Neutrophil (primary cell): ENCODE measurements at regions not wholly inside any gene's neighbourhood (a gene's known extent, or its start where the extent isn't known, plus 50 kb on each side); places are given as distances from the start of the nearest gene placed in this dataset.

Experiments
- H3K27ac ChIP-seq: fragments of 200-600 bp; sonication (generic); 2 replicates; pipeline ENCODE4 v1.5.1; 2016; ENCODE audit warnings: mild to moderate bottlenecking, moderate library complexity
- H3K27me3 ChIP-seq: fragments of 200-600 bp; sonication (generic); 2 replicates; pipeline ENCODE4 v1.6.0; 2016; ENCODE audit warnings: mild to moderate bottlenecking
- H3K36me3 ChIP-seq: fragments of 200-600 bp; sonication (generic); 2 replicates; pipeline ENCODE4 v1.5.1; 2017
- H3K4me1 ChIP-seq, 2 experiments: fragments of 200-600 bp in 1 of 2; sonication (generic) in 1 of 2; 1 replicate in 1 of 2; 2 replicates in 1 of 2; pipeline versions ENCODE4 v1.5.1 to v1.6.1; 2013 to 2016; ENCODE audit warnings: low read depth in 1 of 2, low read length in 1 of 2, mild to moderate bottlenecking in 1 of 2, moderate library complexity in 1 of 2; ENCODE audit not compliant: control insufficient read depth in 1 of 2, insufficient read depth in 1 of 2
- H3K4me3 ChIP-seq, 2 experiments: fragments of 200-600 bp in 1 of 2; sonication (generic) in 1 of 2; 1 replicate in 1 of 2; 2 replicates in 1 of 2; pipeline ENCODE4 v1.5.1; 2013 to 2016; ENCODE audit warnings: low read depth in 1 of 2, low read length in 1 of 2, mild to moderate bottlenecking in 1 of 2, moderate library complexity in 1 of 2
- H3K9me3 ChIP-seq: fragments of 200-600 bp; sonication (generic); 2 replicates; pipeline ENCODE4 v1.5.1; 2016
- TF ChIP-seq, protein P1 (sequence below): fragments of 200-600 bp; sonication (generic); IDR thresholded peaks from 2 replicates; pipeline ENCODE4 v1.5.1; 2016; ENCODE audit warnings: antibody characterized with exemption

DNA sequence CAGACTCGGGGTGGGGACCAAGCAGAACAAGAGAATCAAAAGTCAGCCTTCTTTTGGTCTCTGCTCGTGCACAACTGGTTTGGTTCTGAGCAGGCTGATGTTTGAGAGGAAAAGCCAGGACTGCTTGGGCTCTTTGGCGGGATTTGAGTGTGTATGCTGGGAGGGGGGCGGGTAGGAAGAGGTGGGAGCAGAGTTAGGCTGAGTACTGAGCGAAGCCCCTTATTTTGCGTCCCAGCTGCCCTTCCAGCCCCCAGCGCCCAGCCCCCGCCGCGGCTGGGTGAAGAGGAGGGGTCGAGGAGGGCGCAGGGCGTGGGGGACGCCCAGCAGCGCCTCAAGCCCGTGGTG is 153.5 kb upstream of the GOLIM4 start:
- H3K27ac ChIP-seq, result no peak overlapping the region
- H3K27me3 ChIP-seq, result peaks cover 81% of the 10 kb centered on the region
- no peaks in the 10 kb centered on the region for H3K36me3 ChIP-seq
- peak overlapping the region in 1 of 2 experiments; percentile 44 for H3K4me3 ChIP-seq
- H3K4me1 ChIP-seq, result peaks cover 19 to 21% of the 10 kb centered on the region in 2 experiments
- TF ChIP-seq, protein P1, sequence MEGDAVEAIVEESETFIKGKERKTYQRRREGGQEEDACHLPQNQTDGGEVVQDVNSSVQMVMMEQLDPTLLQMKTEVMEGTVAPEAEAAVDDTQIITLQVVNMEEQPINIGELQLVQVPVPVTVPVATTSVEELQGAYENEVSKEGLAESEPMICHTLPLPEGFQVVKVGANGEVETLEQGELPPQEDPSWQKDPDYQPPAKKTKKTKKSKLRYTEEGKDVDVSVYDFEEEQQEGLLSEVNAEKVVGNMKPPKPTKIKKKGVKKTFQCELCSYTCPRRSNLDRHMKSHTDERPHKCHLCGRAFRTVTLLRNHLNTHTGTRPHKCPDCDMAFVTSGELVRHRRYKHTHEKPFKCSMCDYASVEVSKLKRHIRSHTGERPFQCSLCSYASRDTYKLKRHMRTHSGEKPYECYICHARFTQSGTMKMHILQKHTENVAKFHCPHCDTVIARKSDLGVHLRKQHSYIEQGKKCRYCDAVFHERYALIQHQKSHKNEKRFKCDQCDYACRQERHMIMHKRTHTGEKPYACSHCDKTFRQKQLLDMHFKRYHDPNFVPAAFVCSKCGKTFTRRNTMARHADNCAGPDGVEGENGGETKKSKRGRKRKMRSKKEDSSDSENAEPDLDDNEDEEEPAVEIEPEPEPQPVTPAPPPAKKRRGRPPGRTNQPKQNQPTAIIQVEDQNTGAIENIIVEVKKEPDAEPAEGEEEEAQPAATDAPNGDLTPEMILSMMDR, result no peak
- H3K9me3 ChIP-seq, result no peaks in the 10 kb centered on the region

DNA sequence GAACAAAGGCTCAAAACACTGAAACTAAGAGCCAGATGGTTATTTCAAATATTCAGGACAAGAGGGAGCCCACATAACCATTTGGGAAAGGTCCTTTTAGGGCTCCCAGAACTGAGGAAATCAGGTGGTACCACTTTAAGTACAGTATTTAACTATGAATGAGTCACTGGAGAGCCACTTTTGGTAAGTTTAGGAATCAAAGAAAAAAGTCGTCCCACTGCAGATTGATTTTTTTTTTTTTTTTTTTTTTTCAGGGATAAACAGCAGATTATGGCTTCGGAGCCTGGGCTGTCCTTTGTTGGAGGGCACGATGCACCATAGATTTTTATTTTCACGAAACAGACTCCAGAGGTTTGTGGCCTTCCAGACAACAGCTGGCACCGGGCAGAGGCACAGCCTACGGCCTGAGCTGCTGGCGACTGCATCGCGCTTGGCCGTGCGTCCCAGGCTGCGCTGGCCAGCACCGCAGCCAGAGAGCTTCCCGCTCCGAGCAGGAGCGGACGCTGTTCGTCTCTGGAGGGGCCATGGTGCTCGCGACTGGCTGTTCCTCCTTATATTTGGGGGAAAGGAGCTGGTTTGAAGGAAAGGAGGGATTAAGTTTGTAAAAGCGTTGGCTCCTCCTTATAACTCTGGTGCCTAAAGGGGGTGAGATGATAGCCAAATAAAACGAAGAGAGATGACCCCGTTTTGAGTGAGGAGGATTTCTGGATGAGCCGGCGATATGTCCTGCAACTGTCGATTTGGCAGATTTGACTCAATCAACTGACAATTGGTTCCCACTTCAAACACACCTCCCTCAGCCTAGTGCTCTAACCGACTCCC is 152.9 kb upstream of the GOLIM4 start:
- H3K4me3 ChIP-seq, result peak overlapping the region in 1 of 2 experiments; percentile 26
- peaks cover 19 to 21% of the 10 kb centered on the region in 2 experiments for H3K4me1 ChIP-seq

DNA sequence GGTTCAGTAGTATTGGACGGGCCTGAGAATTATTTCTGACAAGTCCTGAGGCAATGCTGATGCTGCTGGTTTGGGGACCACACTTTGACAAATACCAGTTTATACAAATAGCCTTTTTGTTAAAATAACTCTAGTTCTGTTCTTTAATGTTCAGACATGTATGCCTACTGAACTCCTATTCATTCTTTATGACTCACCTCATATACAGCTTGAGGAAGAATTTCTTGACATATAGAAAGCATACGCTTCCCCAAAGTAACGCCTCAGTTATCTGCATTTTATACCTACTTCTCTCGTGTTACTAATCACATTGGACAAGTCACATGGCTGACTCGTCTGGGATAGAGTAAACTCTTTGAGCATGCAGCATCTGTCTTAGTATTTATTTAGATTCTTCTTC is 145.4 kb upstream of the GOLIM4 start:
- Histone ChIP-seq H3K27me3 (peaks cover 9% of the 10 kb centered on the region), H3K27ac (no peak overlapping the region), H3K9me3 (no peaks in the 10 kb centered on the region), H3K4me3 (no peak overlapping the region), H3K4me1 (no peaks in the 10 kb centered on the region), H3K36me3 (no peaks in the 10 kb centered on the region)
- TF ChIP-seq, protein P1, result no peak

More for the DNA sequence above, 152.9 kb upstream of the GOLIM4 start:
- TF ChIP-seq, protein P1, result no peak
- H3K36me3 ChIP-seq, result no peaks in the 10 kb centered on the region
- no peak overlapping the region for H3K27ac ChIP-seq
- no peaks in the 10 kb centered on the region for H3K9me3 ChIP-seq
- H3K27me3 ChIP-seq, result peaks cover 81% of the 10 kb centered on the region

DNA sequence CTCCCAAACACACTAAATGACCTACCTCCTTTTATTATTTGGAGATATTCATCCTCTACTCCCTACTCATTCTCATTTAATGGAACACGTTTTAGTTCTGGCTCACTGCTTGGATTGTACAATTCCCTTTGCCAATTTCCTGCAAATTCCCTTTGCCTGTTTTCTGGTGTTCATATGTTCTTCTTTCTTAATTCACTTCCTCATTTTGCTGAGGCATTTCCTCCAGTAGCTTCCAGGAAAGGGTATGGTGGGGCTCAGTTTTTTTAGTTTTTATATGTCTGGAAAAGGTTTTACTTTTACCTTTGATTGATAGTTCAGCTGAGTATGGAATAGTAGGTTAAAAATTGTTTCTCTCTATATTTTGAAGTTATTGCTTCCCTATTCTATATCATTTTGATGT is 143.6 kb upstream of the GOLIM4 start:
- TF ChIP-seq, protein P1, result no peak
- Histone ChIP-seq H3K9me3 (no peaks in the 10 kb centered on the region), H3K4me3 (no peak overlapping the region), H3K27me3 (no peaks in the 10 kb centered on the region), H3K36me3 (no peaks in the 10 kb centered on the region), H3K4me1 (no peaks in the 10 kb centered on the region), H3K27ac (no peak overlapping the region)

DNA sequence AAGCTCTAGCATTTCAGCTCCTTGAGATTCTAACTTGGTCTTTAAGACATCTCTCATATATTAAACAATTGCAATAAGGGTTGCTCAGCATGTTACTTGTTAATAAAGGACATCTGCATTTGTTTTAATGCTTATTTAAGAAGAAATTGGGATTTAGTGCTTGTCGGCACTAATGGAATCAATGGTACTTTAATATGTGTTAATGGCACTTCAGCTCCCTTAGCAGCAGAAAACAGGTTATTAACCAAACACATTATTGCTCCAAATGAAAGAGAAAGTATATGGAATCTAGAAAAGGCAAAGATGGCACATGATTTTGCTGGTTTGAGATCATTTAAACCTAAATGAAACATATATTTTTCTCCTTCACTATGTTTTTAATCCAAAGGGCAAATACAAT is 137.3 kb upstream of the GOLIM4 start:
- Histone ChIP-seq H3K36me3 (no peaks in the 10 kb centered on the region), H3K27me3 (no peaks in the 10 kb centered on the region), H3K4me1 (no peaks in the 10 kb centered on the region), H3K4me3 (no peak overlapping the region), H3K9me3 (no peaks in the 10 kb centered on the region), H3K27ac (no peak overlapping the region)
- TF ChIP-seq, protein P1, result no peak
